HCT116 (cell line): ENCODE measurements at regions not wholly inside any gene's neighbourhood (a gene's known extent, or its start where the extent isn't known, plus 50 kb on each side); places are given as distances from the start of the nearest gene placed in this dataset.

Experiments
- ATAC-seq: fragments of 200-7000 bp; cut with Tn5 transposase; 2 replicates; pipeline ENCODE4 v1.9.1; 2020; ENCODE audit warnings: mild to moderate bottlenecking, moderate library complexity
- BruUV-seq: library from RNA; stranded (reverse); fragments of 400-500 nt; replicated peaks from 2 replicates; lab custom pipeline; 2021; lab: Mats Ljungman, UMichigan
- CTCF ChIA-PET: fragments of 300-600 bp; sonication (Branson Sonifier 250); formaldehyde crosslinking; loops from one replicate; lab custom pipeline; 2021; ENCODE audit warnings: antibody characterized with exemption; lab: Charles Lee
- POLR2A ChIA-PET: fragments of 300-600, 350-600 bp; sonication (Branson Sonifier 250); formaldehyde crosslinking; loops from one replicate; lab custom pipeline; 2021; ENCODE audit warnings: antibody characterized with exemption; lab: Charles Lee
- RAD21 ChIA-PET, 2 experiments: fragments of 300-600 bp; sonication (Branson Sonifier 250); formaldehyde crosslinking; loops; one replicate each; lab custom pipeline; 2023; ENCODE audit warnings: low total read pairs in 2 of 2; ENCODE audit not compliant: uncharacterized antibody in 2 of 2, unreplicated experiment in 2 of 2, low non-redundant PET in 1 of 2; lab: Charles Lee
- DNase-seq: peaks from one replicate; pipeline ENCODE4 v3.0.0-alpha.2; 2010; ENCODE audit warnings: low read depth, low spot score
- H2AFZ ChIP-seq: fragments of 200-600 bp; shearing (Covaris generic), sonication (generic); 2 replicates; pipeline ENCODE4 v1.6.1; 2017; ENCODE audit warnings: low read depth, mixed run types, mixed read lengths, antibody characterized with exemption, low read length; ENCODE audit not compliant: poor library complexity, severe bottlenecking
- H3K27ac ChIP-seq: 2 replicates; pipeline ENCODE4 v1.5.1; 2012; ENCODE audit warnings: low read depth, low read length
- H3K27me3 ChIP-seq: fragments of 200-600 bp; sonication (generic); 2 replicates; pipeline ENCODE4 v1.6.1; 2016; ENCODE audit warnings: mixed run types, low read length, mixed read lengths; ENCODE audit not compliant: insufficient read depth
- H3K36me3 ChIP-seq, 2 experiments: fragments of 200-500 bp in 1 of 2; fragments of 200-600 bp in 1 of 2; sonication (Bioruptor generic) in 1 of 2; sonication (generic) in 1 of 2; 2 replicates each; pipeline versions ENCODE4 v1.5.1 to v1.6.1; 2014 to 2016; ENCODE audit warnings: low read length in 2 of 2, inconsistent platforms in 1 of 2, mixed read lengths in 1 of 2, mixed run types in 1 of 2; ENCODE audit not compliant: insufficient read depth in 2 of 2, control insufficient read depth in 1 of 2
- H3K4me1 ChIP-seq, 2 experiments: fragments of 200-600 bp in 1 of 2; sonication (generic) in 1 of 2; 2 replicates each; pipeline versions ENCODE4 v1.5.1 to v1.6.1; 2012 to 2017; ENCODE audit warnings: low read length in 2 of 2, inconsistent platforms in 1 of 2, mild to moderate bottlenecking in 1 of 2, mixed read lengths in 1 of 2, mixed run types in 1 of 2, moderate library complexity in 1 of 2; ENCODE audit not compliant: insufficient read depth in 2 of 2, control insufficient read depth in 1 of 2
- H3K4me2 ChIP-seq: fragments of 200-600 bp; sonication (generic); 2 replicates; pipeline ENCODE4 v1.6.1; 2017; ENCODE audit warnings: mixed run types, low read length, mixed read lengths
- H3K4me3 ChIP-seq, 2 experiments: fragments of 200-600 bp in 1 of 2; sonication (generic) in 1 of 2; replicated peaks in 1 of 2; 2 replicates each; pipeline ENCODE4 v1.5.1; 2011 to 2016; ENCODE audit warnings: low read length in 2 of 2, control low read depth in 1 of 2, low read depth in 1 of 2, mild to moderate bottlenecking in 1 of 2, mixed read lengths in 1 of 2, mixed run types in 1 of 2
- H3K79me2 ChIP-seq: fragments of 200-600 bp; sonication (generic); 2 replicates; pipeline ENCODE4 v1.6.1; 2017; ENCODE audit warnings: mild to moderate bottlenecking, mixed run types, low read length, moderate library complexity, mixed read lengths; ENCODE audit not compliant: insufficient read depth
- H3K9ac ChIP-seq: fragments of 200-600 bp; sonication (generic); 2 replicates; pipeline ENCODE4 v1.6.1; 2016; ENCODE audit warnings: low read length, mixed read lengths
- H3K9me2 ChIP-seq: fragments of 200-600 bp; sonication (generic), shearing (Covaris generic); 2 replicates; pipeline ENCODE4 v1.6.1; 2017; ENCODE audit warnings: mixed run types, mild to moderate bottlenecking, moderate library complexity; ENCODE audit not compliant: insufficient read depth
- H3K9me3 ChIP-seq, 2 experiments: fragments of 200-500 bp in 1 of 2; fragments of 200-600 bp in 1 of 2; sonication (Bioruptor generic) in 1 of 2; sonication (generic) in 1 of 2; 2 replicates each; pipeline ENCODE4 v1.6.1; 2014 to 2017; ENCODE audit warnings: low read length in 2 of 2, mixed read lengths in 2 of 2, inconsistent platforms in 1 of 2, low read depth in 1 of 2, mild to moderate bottlenecking in 1 of 2, mixed run types in 1 of 2, moderate library complexity in 1 of 2; ENCODE audit not compliant: control insufficient read depth in 1 of 2, insufficient read depth in 1 of 2
- H4K20me1 ChIP-seq: fragments of 200-600 bp; sonication (generic), shearing (Covaris generic); 2 replicates; pipeline ENCODE4 v1.6.1; 2017; ENCODE audit warnings: mixed run types, mild to moderate bottlenecking, moderate library complexity; ENCODE audit not compliant: insufficient read depth
- EGR1 ChIP-seq: IDR thresholded peaks from 2 replicates; pipeline ENCODE4 v1.6.1; 2012; ENCODE audit warnings: low read depth
- EZH2 ChIP-seq: fragments of 200-600 bp; sonication (generic); IDR thresholded peaks from 2 replicates; pipeline ENCODE4 v1.6.1; 2017; ENCODE audit warnings: antibody characterized with exemption, mixed run types
- EZH2phosphoT487 ChIP-seq: fragments of 200-600 bp; IDR thresholded peaks from 2 replicates; pipeline ENCODE4 v1.6.1; 2018; ENCODE audit warnings: antibody characterized with exemption, borderline replicate concordance
- FOSL1 ChIP-seq: IDR thresholded peaks from 2 replicates; pipeline ENCODE4 v1.6.1; 2012; ENCODE audit warnings: low read depth
- RAD21 ChIP-seq: IDR thresholded peaks from 2 replicates; pipeline ENCODE4 v1.6.1; 2012; ENCODE audit warnings: low read depth, mild to moderate bottlenecking
- SP1 ChIP-seq: IDR thresholded peaks from 2 replicates; pipeline ENCODE4 v1.6.1; 2012; ENCODE audit warnings: low read depth
- SRF ChIP-seq: IDR thresholded peaks from 2 replicates; pipeline ENCODE4 v1.6.1; 2012; ENCODE audit warnings: low read depth
- TCF7L2 ChIP-seq: IDR thresholded peaks from 2 replicates; pipeline ENCODE4 v1.7.0; 2011; ENCODE audit warnings: borderline replicate concordance, inconsistent platforms; ENCODE audit not compliant: insufficient read depth, insufficient read length; ENCODE audit errors: extremely low read depth
- ZFX ChIP-seq: fragments of 450-650 bp; IDR thresholded peaks from 2 replicates; pipeline ENCODE4 v1.6.1; 2017
- ZNF274 ChIP-seq: fragments of 200-500 bp; sonication (Bioruptor generic); IDR thresholded peaks from 2 replicates; pipeline ENCODE4 v1.6.1; 2014; ENCODE audit warnings: mild to moderate bottlenecking, low read depth, low read length, inconsistent platforms
- intact Hi-C: fragments of 100-400 bp; cut with micrococcal nuclease; formaldehyde crosslinking; loops from 2 replicates; pipeline ENCODE4 v1.10.0; 2022
- TF ChIP-seq, protein P1 (sequence below): IDR thresholded peaks from 2 replicates; pipeline ENCODE4 v1.6.1; 2012
- TF ChIP-seq, protein P2 (sequence below), 3 experiments: fragments of 200-600 bp in 1 of 3; sonication (generic) in 1 of 3; IDR thresholded peaks in 2 of 3; conservative IDR thresholded peaks in 1 of 3; 2 replicates each; pipeline ENCODE4 v1.5.1; 2012 to 2017; ENCODE audit warnings: low read depth in 2 of 3, low read length in 2 of 3, antibody characterized with exemption in 1 of 3, borderline replicate concordance in 1 of 3, control low read depth in 1 of 3, mild to moderate bottlenecking in 1 of 3, mixed read lengths in 1 of 3, mixed run types in 1 of 3, moderate library complexity in 1 of 3; ENCODE audit not compliant: insufficient read depth in 1 of 3
- TF ChIP-seq, protein P3 (sequence below): IDR thresholded peaks from 2 replicates; pipeline ENCODE4 v1.6.1; 2011; ENCODE audit warnings: mild to moderate bottlenecking, low read length, moderate library complexity; ENCODE audit not compliant: insufficient replicate concordance; ENCODE audit errors: extremely low read depth

DNA sequence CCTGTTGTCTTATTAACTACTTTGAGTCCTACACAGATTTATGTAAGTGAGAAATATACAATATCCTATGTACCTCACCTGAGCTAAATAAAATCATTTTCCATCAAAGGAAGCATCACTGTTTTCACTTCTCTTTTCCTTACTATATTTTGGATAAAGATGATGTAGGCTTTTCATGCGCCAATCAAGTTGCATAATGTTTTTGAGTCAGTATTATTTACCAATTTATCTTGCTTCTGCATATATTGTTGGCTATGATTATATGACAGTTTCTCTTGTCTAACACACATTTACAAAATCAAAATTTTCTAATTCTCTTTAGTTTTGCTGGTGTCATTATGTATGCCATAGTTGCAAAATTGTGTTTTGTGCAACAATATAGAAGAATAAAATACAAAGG is 67.9 kb upstream of the FRY start:
- no peak overlapping the region for H3K27ac ChIP-seq
- no peak overlapping the region for H3K4me2 ChIP-seq
- H3K9me2 ChIP-seq = no peaks in the 10 kb centered on the region
- no peak overlapping the region for H2AFZ ChIP-seq
- no peaks in the 10 kb centered on the region for H4K20me1 ChIP-seq
- no peaks in the 10 kb centered on the region for H3K36me3 ChIP-seq
- no peak overlapping the region for H3K4me3 ChIP-seq
- DNase-seq = no peak
- H3K4me1 ChIP-seq = no peaks in the 10 kb centered on the region
- TF ChIP-seq ZFX = no peak
- TF ChIP-seq, protein P1, sequence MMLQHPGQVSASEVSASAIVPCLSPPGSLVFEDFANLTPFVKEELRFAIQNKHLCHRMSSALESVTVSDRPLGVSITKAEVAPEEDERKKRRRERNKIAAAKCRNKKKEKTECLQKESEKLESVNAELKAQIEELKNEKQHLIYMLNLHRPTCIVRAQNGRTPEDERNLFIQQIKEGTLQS = no peak
- TF ChIP-seq, protein P2, sequence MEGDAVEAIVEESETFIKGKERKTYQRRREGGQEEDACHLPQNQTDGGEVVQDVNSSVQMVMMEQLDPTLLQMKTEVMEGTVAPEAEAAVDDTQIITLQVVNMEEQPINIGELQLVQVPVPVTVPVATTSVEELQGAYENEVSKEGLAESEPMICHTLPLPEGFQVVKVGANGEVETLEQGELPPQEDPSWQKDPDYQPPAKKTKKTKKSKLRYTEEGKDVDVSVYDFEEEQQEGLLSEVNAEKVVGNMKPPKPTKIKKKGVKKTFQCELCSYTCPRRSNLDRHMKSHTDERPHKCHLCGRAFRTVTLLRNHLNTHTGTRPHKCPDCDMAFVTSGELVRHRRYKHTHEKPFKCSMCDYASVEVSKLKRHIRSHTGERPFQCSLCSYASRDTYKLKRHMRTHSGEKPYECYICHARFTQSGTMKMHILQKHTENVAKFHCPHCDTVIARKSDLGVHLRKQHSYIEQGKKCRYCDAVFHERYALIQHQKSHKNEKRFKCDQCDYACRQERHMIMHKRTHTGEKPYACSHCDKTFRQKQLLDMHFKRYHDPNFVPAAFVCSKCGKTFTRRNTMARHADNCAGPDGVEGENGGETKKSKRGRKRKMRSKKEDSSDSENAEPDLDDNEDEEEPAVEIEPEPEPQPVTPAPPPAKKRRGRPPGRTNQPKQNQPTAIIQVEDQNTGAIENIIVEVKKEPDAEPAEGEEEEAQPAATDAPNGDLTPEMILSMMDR (IDR thresholded peaks at IDR 0.05 in 2 of 3, conservative IDR thresholded peaks at IDR 0.05 in 1 of 3; ENCODE audit: borderline replicate concordance in 1 of 3, insufficient read depth in 1 of 3, low read depth in 2 of 3, low read length in 2 of 3) = no peak
- no peaks in the 10 kb centered on the region for H3K27me3 ChIP-seq
- ChIA-PET RAD21 (no interaction called here), CTCF (no interaction called here), POLR2A (no interaction called here)
- H3K9ac ChIP-seq = no peak overlapping the region
- intact Hi-C loops = no loop called here
- BruUV-seq = no TSS peak
- no peak for ATAC-seq
- no peaks in the 10 kb centered on the region for H3K79me2 ChIP-seq
- no peaks in the 10 kb centered on the region for H3K9me3 ChIP-seq

DNA sequence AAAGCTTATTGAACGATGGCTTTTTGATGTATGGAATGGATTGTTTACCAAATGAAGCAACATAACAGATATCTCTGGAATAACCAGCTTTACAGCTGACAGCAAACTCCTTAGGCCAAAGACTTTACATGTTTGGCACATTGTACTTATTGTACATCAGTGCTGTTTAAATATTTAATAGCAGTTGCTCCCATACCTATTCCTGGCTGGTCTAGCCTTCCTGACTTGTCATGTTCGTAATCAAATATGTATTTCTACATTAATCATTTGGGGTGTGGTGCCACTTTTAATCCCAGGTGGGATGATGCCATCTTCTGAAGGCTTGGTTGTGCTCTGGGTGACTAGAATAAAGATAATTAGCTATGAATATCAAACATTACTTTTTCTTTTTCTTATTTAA is 67.4 kb upstream of the FRY start:
- intact Hi-C loops = no loop called here
- Histone ChIP-seq H3K9ac (no peak overlapping the region), H3K9me2 (no peaks in the 10 kb centered on the region), H3K4me3 (no peak overlapping the region), H3K36me3 (no peaks in the 10 kb centered on the region), H3K27ac (no peak overlapping the region), H4K20me1 (no peaks in the 10 kb centered on the region), H2AFZ (no peak overlapping the region), H3K79me2 (no peaks in the 10 kb centered on the region), H3K27me3 (no peaks in the 10 kb centered on the region), H3K4me2 (no peak overlapping the region), H3K4me1 (no peaks in the 10 kb centered on the region), H3K9me3 (no peaks in the 10 kb centered on the region)
- no peak for ATAC-seq
- no peak for DNase-seq
- BruUV-seq = no TSS peak
- ChIA-PET CTCF (no interaction called here), RAD21 (no interaction called here), POLR2A (no interaction called here)
- TF ChIP-seq TCF7L2 (no peak), SRF (no peak), EZH2 (no peak), ZFX (no peak), EZH2phosphoT487 (no peak), EGR1 (no peak), SP1 (no peak), FOSL1 (no peak), ZNF274 (no peak), RAD21 (no peak)
- TF ChIP-seq, protein P3, sequence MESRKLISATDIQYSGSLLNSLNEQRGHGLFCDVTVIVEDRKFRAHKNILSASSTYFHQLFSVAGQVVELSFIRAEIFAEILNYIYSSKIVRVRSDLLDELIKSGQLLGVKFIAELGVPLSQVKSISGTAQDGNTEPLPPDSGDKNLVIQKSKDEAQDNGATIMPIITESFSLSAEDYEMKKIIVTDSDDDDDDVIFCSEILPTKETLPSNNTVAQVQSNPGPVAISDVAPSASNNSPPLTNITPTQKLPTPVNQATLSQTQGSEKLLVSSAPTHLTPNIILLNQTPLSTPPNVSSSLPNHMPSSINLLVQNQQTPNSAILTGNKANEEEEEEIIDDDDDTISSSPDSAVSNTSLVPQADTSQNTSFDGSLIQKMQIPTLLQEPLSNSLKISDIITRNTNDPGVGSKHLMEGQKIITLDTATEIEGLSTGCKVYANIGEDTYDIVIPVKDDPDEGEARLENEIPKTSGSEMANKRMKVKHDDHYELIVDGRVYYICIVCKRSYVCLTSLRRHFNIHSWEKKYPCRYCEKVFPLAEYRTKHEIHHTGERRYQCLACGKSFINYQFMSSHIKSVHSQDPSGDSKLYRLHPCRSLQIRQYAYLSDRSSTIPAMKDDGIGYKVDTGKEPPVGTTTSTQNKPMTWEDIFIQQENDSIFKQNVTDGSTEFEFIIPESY = no peak
- TF ChIP-seq, protein P1 = no peak
